B cell (primary cell): ENCODE measurements at regions not wholly inside any gene's neighbourhood (a gene's known extent, or its start where the extent isn't known, plus 50 kb on each side); places are given as distances from the start of the nearest gene placed in this dataset.
A peak's percentile ranks its signal among the peaks of the same experiment; 100 is the strongest.

Experiments used
- ATAC-seq: fragments of 200-7000 bp; cut with Tn5 transposase; one replicate; pipeline ENCODE4 v1.10.0; 2021; ENCODE audit warnings: low read depth, mild to moderate bottlenecking, moderate number of reproducible peaks, moderate library complexity
- CTCF ChIA-PET: fragments of 350-600 bp; sonication (Branson Sonifier 250); formaldehyde crosslinking; loops from one replicate; lab custom pipeline; 2021; ENCODE audit warnings: antibody characterized with exemption, inconsistent platforms; lab: Charles Lee
- POLR2A ChIA-PET: fragments of 350-600 bp; sonication (Branson Sonifier 250); formaldehyde crosslinking; loops from one replicate; lab custom pipeline; 2021; ENCODE audit warnings: antibody characterized with exemption; lab: Charles Lee
- DNase-seq: peaks from one replicate; pipeline ENCODE4 v3.0.0; 2013
- H2AFZ ChIP-seq: 2 replicates; pipeline ENCODE4 v1.6.1; 2012; ENCODE audit warnings: mild to moderate bottlenecking, low read depth, low read length; ENCODE audit not compliant: insufficient read depth, poor library complexity, severe bottlenecking
- H3K27ac ChIP-seq, 2 donors: 1 replicate in 1 of 2; 2 replicates in 1 of 2; pipeline ENCODE4 v1.5.1; 2012 to 2013; ENCODE audit warnings: low read length in 2 of 2, mild to moderate bottlenecking in 2 of 2, moderate library complexity in 1 of 2
- H3K27me3 ChIP-seq, 4 experiments: fragments of 200-600 bp in 1 of 4; sonication (generic) in 1 of 4; replicated peaks in 1 of 4; 1 replicate in 2 of 4; 2 replicates in 2 of 4; pipeline versions ENCODE4 v1.6.1 to v1.7.0; 2013 to 2016; ENCODE audit warnings: low read length in 3 of 4, mild to moderate bottlenecking in 2 of 4, mixed read lengths in 1 of 4, moderate library complexity in 1 of 4; ENCODE audit not compliant: insufficient read depth in 4 of 4, control insufficient read depth in 3 of 4; ENCODE audit errors: control extremely low read depth in 1 of 4
- H3K36me3 ChIP-seq, 2 experiments: replicated peaks in 1 of 2; 1 replicate in 1 of 2; 2 replicates in 1 of 2; pipeline versions ENCODE4 v1.6.1 to v1.7.1; 2013; ENCODE audit warnings: low read length in 1 of 2; ENCODE audit not compliant: insufficient read depth in 2 of 2, control insufficient read depth in 1 of 2; ENCODE audit errors: control extremely low read depth in 1 of 2, extremely low read depth in 1 of 2
- H3K4me1 ChIP-seq, 2 donors: fragments of 200-600 bp in 1 of 2; sonication (generic) in 1 of 2; 1 replicate in 1 of 2; 2 replicates in 1 of 2; pipeline versions ENCODE4 v1.5.1 to v1.6.1; 2013 to 2017; ENCODE audit warnings: low read length in 2 of 2; ENCODE audit not compliant: control insufficient read depth in 2 of 2, insufficient read depth in 2 of 2
- H3K4me2 ChIP-seq: replicated peaks from 2 replicates; pipeline ENCODE3; 2012; ENCODE audit warnings: mild to moderate bottlenecking, low read depth, low read length; ENCODE audit not compliant: poor library complexity, severe bottlenecking
- H3K4me3 ChIP-seq, 5 experiments: fragments of 200-600 bp in 1 of 5; sonication (generic) in 1 of 5; 1 replicate in 3 of 5; 2 replicates in 2 of 5; pipeline versions ENCODE4 v1.5.1 to v1.7.0; 2011 to 2016; ENCODE audit warnings: low read length in 4 of 5, mild to moderate bottlenecking in 4 of 5, low read depth in 2 of 5, control low read depth in 1 of 5, moderate library complexity in 1 of 5; ENCODE audit not compliant: insufficient read depth in 1 of 5; ENCODE audit errors: control extremely low read depth in 1 of 5, extremely low read depth in 1 of 5
- H3K79me2 ChIP-seq: fragments of 200-600 bp; sonication (generic); one replicate; pipeline ENCODE4 v1.6.0; 2016; ENCODE audit warnings: low read length; ENCODE audit not compliant: control insufficient read depth, insufficient read depth
- H3K9ac ChIP-seq: fragments of 200-600 bp; sonication (generic); 2 replicates; pipeline ENCODE4 v1.6.1; 2017; ENCODE audit warnings: mild to moderate bottlenecking, low read length, moderate library complexity
- H3K9me3 ChIP-seq, 3 donors: one replicate each; pipeline versions ENCODE4 v1.6.1 to v1.7.1; 2013; ENCODE audit warnings: low read length in 2 of 3; ENCODE audit not compliant: control insufficient read depth in 2 of 3, insufficient read depth in 1 of 3; ENCODE audit errors: control extremely low read depth in 1 of 3
- H4K20me1 ChIP-seq: 2 replicates; pipeline ENCODE4 v1.6.0; 2012; ENCODE audit warnings: mild to moderate bottlenecking, low read length; ENCODE audit not compliant: insufficient read depth, control insufficient read depth, poor library complexity, severe bottlenecking
- H3K27ac Mint-ChIP-seq: one replicate; pipeline ENCODE4 v1.8.0; 2021; ENCODE audit warnings: mixed read lengths
- H3K27me3 Mint-ChIP-seq: one replicate; pipeline ENCODE4 v1.8.0; 2021; ENCODE audit warnings: mixed read lengths
- H3K4me1 Mint-ChIP-seq: one replicate; pipeline ENCODE4 v1.8.0; 2021; ENCODE audit warnings: mixed read lengths
- H3K4me3 Mint-ChIP-seq: one replicate; pipeline ENCODE4 v1.8.0; 2021; ENCODE audit warnings: mixed read lengths
- H3K9me3 Mint-ChIP-seq: one replicate; pipeline ENCODE4 v1.8.0; 2022; ENCODE audit warnings: mixed read lengths; ENCODE audit not compliant: insufficient read depth
- EZH2 ChIP-seq: IDR thresholded peaks from 2 replicates; pipeline ENCODE4 v1.6.1; 2012; ENCODE audit warnings: borderline replicate concordance, low read depth, mild to moderate bottlenecking, moderate library complexity, low read length; ENCODE audit not compliant: insufficient read depth, poor library complexity, severe bottlenecking
- WGBS: methylation state at CpG from one replicate; pipeline ENCODE4 v1.1.5; 2013; ENCODE audit warnings: missing lambda C conversion rate; ENCODE audit not compliant: insufficient coverage; 5-methylcytosine and 5-hydroxymethylcytosine counted together
- intact Hi-C: fragments of 100-400 bp; cut with micrococcal nuclease; formaldehyde crosslinking; loops from one replicate; pipeline ENCODE4 v1.10.0; 2022
- TF ChIP-seq, protein P1 (sequence below): fragments of 200-600 bp; IDR thresholded peaks from one replicate; pipeline ENCODE4 v1.8.0; 2022; ENCODE audit warnings: antibody characterized with exemption, mild to moderate bottlenecking

- TF ChIP-seq, protein P1, sequence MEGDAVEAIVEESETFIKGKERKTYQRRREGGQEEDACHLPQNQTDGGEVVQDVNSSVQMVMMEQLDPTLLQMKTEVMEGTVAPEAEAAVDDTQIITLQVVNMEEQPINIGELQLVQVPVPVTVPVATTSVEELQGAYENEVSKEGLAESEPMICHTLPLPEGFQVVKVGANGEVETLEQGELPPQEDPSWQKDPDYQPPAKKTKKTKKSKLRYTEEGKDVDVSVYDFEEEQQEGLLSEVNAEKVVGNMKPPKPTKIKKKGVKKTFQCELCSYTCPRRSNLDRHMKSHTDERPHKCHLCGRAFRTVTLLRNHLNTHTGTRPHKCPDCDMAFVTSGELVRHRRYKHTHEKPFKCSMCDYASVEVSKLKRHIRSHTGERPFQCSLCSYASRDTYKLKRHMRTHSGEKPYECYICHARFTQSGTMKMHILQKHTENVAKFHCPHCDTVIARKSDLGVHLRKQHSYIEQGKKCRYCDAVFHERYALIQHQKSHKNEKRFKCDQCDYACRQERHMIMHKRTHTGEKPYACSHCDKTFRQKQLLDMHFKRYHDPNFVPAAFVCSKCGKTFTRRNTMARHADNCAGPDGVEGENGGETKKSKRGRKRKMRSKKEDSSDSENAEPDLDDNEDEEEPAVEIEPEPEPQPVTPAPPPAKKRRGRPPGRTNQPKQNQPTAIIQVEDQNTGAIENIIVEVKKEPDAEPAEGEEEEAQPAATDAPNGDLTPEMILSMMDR = no peak
- TF ChIP-seq EZH2 = no peak
- Mint-ChIP-seq H3K9me3 (peaks cover 5% of the 10 kb centered on the region), H3K4me3 (no peak overlapping the region), H3K27me3 (no peaks in the 10 kb centered on the region), H3K27ac (no peak overlapping the region), H3K4me1 (peaks cover 24% of the 10 kb centered on the region)
- no peaks in the 10 kb centered on the region for H4K20me1 ChIP-seq
- WGBS = 91% methylated on average over 2 of the region's 3 CpGs
- DNase-seq (no peak), ATAC-seq (no peak)
- no peaks in the 10 kb centered on the region for H3K36me3 ChIP-seq
- ChIA-PET POLR2A (no interaction called here), CTCF (no interaction called here)
- peaks cover 0 to 5% (median 0%) of the 10 kb centered on the region in 3 donors for H3K9me3 ChIP-seq
- H3K9ac ChIP-seq = no peak overlapping the region
- H3K27me3 ChIP-seq = peaks cover 0 to 3% (median 0%) of the 10 kb centered on the region in 4 experiments
- H3K4me2 ChIP-seq = no peak overlapping the region
- H3K79me2 ChIP-seq = no peaks in the 10 kb centered on the region
- no peak overlapping the region for H3K27ac ChIP-seq
- intact Hi-C loops = no loop called here
- no peak overlapping the region for H3K4me3 ChIP-seq
- H3K4me1 ChIP-seq = peaks cover 7 to 9% of the 10 kb centered on the region in 2 donors
- no peak overlapping the region for H2AFZ ChIP-seq
Measured at GRCh38 chr3:194025951-194026350, 110.0 kb upstream of the HES1 start.

GRCh38 chr3:194028434-194029004, 107.4 kb upstream of the HES1 start:
- H3K36me3 ChIP-seq = no peaks in the 10 kb centered on the region
- peak overlapping the region; percentile 19 for H3K4me2 ChIP-seq
- POLR2A ChIA-PET = interaction anchor here (0.5 kb wide), 1 partner anchor 115 kb away, joined by 5 read pairs; no protein-coding TSS in a partner anchor

More at GRCh38 chr3:194028434-194029004, 107.4 kb upstream of the HES1 start:
- Histone ChIP-seq H3K4me3 (no peak overlapping the region), H3K27ac (no peak overlapping the region), H3K79me2 (no peaks in the 10 kb centered on the region), H3K4me1 (peaks cover 25 to 33% of the 10 kb centered on the region in 2 donors), H3K9ac (no peak overlapping the region), H3K27me3 (peaks cover 0 to 3% (median 0%) of the 10 kb centered on the region in 4 experiments), H3K9me3 (no peaks in the 10 kb centered on the region), H2AFZ (no peak overlapping the region), H4K20me1 (no peaks in the 10 kb centered on the region)
- H3K9me3 Mint-ChIP-seq = peaks cover 5% of the 10 kb centered on the region
- DNase-seq (peak; percentile 39), ATAC-seq (peak; percentile 25)
- intact Hi-C loops = no loop called here
- no peak overlapping the region for H3K27ac Mint-ChIP-seq
- TF ChIP-seq, protein P1 = no peak
- TF ChIP-seq EZH2 = no peak
- CTCF ChIA-PET = interaction anchor here (0.6 to 1.0 kb wide), 2 partner anchors 118 to 287 kb away, joined by 3 read pairs; no protein-coding TSS in a partner anchor
- no peaks in the 10 kb centered on the region for H3K27me3 Mint-ChIP-seq
- WGBS = 90% methylated on average over 2 of the region's 2 CpGs
- H3K4me3 Mint-ChIP-seq = no peak overlapping the region
- peaks cover 39% of the 10 kb centered on the region for H3K4me1 Mint-ChIP-seq
